Stomach (tissue), 4 donors: ENCODE measurements at regions not wholly inside any gene's neighbourhood (a gene's known extent, or its start where the extent isn't known, plus 50 kb on each side); places are given as distances from the start of the nearest gene placed in this dataset.

Experiments
- POLR2A ChIP-seq, 4 donors: fragments of 450-650 bp; IDR thresholded peaks; one replicate each; pipeline ENCODE4 v1.6.1; 2016; ENCODE audit warnings: antibody characterized with exemption in 4 of 4, control low read depth in 2 of 4, mild to moderate bottlenecking in 1 of 4, moderate library complexity in 1 of 4
- TF ChIP-seq, protein P1 (sequence below), 7 experiments: fragments of 450-650 bp in 4 of 7; fragments of 200-600 bp in 3 of 7; sonication (generic) in 3 of 7; IDR thresholded peaks; one replicate each; pipeline ENCODE4 v1.5.1; 2016 to 2019; ENCODE audit warnings: antibody characterized with exemption in 7 of 7, control low read depth in 2 of 7, mild to moderate bottlenecking in 1 of 7

DNA sequence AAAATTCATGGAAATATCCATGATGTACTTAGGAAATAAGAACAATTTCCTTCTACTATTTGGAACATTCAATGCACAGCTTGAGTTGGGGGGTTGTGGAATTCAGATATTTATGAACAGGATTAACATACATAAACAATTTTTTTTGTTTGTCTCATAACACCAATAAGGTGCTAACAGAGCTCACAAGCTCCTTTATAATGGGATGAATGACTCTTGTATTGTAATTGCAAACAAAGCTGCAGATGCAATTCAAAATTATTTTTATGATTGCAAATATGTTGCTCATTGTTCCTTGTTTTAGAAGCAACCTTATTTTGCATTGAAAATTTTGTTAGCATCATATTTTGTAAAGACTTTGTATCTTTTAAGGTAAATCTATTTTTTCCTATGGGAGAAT, 265.7 kb downstream of the PCDH17 start:
- TF ChIP-seq, protein P1, sequence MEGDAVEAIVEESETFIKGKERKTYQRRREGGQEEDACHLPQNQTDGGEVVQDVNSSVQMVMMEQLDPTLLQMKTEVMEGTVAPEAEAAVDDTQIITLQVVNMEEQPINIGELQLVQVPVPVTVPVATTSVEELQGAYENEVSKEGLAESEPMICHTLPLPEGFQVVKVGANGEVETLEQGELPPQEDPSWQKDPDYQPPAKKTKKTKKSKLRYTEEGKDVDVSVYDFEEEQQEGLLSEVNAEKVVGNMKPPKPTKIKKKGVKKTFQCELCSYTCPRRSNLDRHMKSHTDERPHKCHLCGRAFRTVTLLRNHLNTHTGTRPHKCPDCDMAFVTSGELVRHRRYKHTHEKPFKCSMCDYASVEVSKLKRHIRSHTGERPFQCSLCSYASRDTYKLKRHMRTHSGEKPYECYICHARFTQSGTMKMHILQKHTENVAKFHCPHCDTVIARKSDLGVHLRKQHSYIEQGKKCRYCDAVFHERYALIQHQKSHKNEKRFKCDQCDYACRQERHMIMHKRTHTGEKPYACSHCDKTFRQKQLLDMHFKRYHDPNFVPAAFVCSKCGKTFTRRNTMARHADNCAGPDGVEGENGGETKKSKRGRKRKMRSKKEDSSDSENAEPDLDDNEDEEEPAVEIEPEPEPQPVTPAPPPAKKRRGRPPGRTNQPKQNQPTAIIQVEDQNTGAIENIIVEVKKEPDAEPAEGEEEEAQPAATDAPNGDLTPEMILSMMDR (IDR thresholded peaks at IDR 0.05): no peak
- TF ChIP-seq POLR2A (IDR thresholded peaks at IDR 0.05): no peak
